HL-60 (cell line): ENCODE measurements at regions not wholly inside any gene's neighbourhood (a gene's known extent, or its start where the extent isn't known, plus 50 kb on each side); places are given as distances from the start of the nearest gene placed in this dataset.

ENCODE experiments used
- DNase-seq, 2 experiments: peaks; one replicate each; pipeline ENCODE4 v3.0.0-alpha.2; 2010 to 2020; ENCODE audit warnings: low read depth in 1 of 2, low spot score in 1 of 2
- H3K27ac ChIP-seq: fragments of 250-450 bp; sonication (Bioruptor Pico); replicated peaks from 2 replicates; pipeline ENCODE4 v1.5.1; 2020; ENCODE audit warnings: mild to moderate bottlenecking, moderate library complexity
- H3K27me3 ChIP-seq: fragments of 250-450 bp; sonication (Bioruptor Pico); 2 replicates; pipeline ENCODE4 v1.5.1; 2021; ENCODE audit warnings: mild to moderate bottlenecking, moderate library complexity; ENCODE audit not compliant: insufficient read depth, poor library complexity, severe bottlenecking
- H3K4me3 ChIP-seq: replicated peaks from 2 replicates; pipeline ENCODE4 v1.5.1; 2011; ENCODE audit warnings: mild to moderate bottlenecking, control low read depth, low read length; ENCODE audit not compliant: insufficient read depth
- GABPA ChIP-seq: IDR thresholded peaks from 2 replicates; pipeline ENCODE4 v1.6.1; 2012; ENCODE audit warnings: low read depth
- POLR2AphosphoS5 ChIP-seq: IDR thresholded peaks from 2 replicates; pipeline ENCODE4 v1.6.1; 2012; ENCODE audit warnings: low read depth
- SPI1 ChIP-seq: IDR thresholded peaks from 2 replicates; pipeline ENCODE4 v1.6.1; 2012; ENCODE audit warnings: low read depth, mild to moderate bottlenecking, borderline replicate concordance
- TF ChIP-seq, protein P1 (sequence below): IDR thresholded peaks from 2 replicates; pipeline ENCODE4 v1.6.1; 2012; ENCODE audit warnings: low read depth; ENCODE audit not compliant: insufficient replicate concordance
- TF ChIP-seq, protein P2 (sequence below): IDR thresholded peaks from one replicate; pipeline ENCODE4 v1.5.1; 2011; ENCODE audit warnings: low read length, control low read depth, inconsistent platforms; ENCODE audit not compliant: insufficient read depth

DNA sequence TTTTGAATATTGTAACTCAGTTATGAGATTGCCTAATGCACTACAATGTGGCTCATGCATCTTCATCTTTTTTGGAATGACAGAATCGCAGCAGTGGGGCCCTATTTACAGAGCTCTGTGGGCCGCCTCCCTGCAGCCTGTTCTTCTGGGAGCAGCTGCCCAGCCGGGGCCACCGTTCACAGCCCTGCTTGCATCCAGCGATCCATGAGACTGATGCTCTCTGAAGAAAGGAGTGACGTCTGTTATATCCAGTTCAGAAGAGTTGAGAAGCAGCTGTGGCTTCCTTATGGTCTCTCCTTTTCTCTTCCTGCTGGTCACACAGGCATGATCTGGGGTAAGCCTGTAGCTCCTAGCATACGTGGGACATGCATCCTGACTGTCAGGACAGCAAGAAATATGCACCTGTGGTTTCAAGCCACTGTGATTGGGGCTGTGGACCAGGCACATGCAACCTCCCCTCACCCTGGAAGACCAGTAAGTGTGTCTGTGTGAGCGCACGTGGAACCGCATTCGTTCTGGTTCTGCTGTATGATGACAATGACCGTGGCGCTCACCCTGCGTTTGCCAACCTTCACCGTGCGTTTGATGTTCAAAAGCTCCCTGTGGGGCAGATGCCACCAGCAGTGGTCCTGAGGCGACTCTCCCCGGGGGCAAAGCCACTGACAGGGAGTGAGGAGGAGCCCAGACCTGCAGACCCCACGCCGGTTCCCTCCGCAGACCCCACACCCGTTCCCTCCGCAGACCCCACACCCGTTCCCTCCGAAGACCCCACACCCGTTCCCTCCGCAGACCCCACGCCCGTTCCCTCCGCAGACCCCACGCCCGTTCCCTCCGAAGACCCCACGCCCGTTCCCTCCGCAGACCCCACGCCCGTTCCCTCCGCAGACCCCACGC is 189.8 kb downstream of the TMEM18 start:
- no peaks in the 10 kb centered on the region for H3K27me3 ChIP-seq
- H3K4me3 ChIP-seq = no peak overlapping the region
- no peak for DNase-seq
- TF ChIP-seq GABPA = no peak
- TF ChIP-seq, protein P1, sequence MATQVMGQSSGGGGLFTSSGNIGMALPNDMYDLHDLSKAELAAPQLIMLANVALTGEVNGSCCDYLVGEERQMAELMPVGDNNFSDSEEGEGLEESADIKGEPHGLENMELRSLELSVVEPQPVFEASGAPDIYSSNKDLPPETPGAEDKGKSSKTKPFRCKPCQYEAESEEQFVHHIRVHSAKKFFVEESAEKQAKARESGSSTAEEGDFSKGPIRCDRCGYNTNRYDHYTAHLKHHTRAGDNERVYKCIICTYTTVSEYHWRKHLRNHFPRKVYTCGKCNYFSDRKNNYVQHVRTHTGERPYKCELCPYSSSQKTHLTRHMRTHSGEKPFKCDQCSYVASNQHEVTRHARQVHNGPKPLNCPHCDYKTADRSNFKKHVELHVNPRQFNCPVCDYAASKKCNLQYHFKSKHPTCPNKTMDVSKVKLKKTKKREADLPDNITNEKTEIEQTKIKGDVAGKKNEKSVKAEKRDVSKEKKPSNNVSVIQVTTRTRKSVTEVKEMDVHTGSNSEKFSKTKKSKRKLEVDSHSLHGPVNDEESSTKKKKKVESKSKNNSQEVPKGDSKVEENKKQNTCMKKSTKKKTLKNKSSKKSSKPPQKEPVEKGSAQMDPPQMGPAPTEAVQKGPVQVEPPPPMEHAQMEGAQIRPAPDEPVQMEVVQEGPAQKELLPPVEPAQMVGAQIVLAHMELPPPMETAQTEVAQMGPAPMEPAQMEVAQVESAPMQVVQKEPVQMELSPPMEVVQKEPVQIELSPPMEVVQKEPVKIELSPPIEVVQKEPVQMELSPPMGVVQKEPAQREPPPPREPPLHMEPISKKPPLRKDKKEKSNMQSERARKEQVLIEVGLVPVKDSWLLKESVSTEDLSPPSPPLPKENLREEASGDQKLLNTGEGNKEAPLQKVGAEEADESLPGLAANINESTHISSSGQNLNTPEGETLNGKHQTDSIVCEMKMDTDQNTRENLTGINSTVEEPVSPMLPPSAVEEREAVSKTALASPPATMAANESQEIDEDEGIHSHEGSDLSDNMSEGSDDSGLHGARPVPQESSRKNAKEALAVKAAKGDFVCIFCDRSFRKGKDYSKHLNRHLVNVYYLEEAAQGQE = no peak
- TF ChIP-seq, protein P2, sequence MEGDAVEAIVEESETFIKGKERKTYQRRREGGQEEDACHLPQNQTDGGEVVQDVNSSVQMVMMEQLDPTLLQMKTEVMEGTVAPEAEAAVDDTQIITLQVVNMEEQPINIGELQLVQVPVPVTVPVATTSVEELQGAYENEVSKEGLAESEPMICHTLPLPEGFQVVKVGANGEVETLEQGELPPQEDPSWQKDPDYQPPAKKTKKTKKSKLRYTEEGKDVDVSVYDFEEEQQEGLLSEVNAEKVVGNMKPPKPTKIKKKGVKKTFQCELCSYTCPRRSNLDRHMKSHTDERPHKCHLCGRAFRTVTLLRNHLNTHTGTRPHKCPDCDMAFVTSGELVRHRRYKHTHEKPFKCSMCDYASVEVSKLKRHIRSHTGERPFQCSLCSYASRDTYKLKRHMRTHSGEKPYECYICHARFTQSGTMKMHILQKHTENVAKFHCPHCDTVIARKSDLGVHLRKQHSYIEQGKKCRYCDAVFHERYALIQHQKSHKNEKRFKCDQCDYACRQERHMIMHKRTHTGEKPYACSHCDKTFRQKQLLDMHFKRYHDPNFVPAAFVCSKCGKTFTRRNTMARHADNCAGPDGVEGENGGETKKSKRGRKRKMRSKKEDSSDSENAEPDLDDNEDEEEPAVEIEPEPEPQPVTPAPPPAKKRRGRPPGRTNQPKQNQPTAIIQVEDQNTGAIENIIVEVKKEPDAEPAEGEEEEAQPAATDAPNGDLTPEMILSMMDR = no peak
- H3K27ac ChIP-seq = no peak overlapping the region

DNA sequence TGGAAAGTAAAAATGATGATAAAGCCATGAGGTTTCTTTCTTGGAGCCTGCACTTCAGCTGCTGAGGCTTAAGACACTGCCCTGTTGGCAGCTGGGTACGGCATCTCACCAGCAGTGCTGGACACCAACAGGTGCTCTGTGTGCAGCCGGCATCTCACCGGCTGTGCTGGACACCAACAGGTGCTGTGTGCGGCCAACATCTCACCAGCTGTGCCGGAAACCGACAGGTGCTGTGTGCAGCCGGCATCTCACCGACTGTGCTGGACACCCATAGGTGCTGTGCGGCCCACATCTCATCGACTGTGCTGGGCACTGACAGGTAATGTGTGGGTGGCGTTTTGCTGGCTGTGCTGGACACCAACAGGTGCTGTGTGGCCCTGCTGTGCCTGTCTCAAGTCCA is 190.8 kb downstream of the TMEM18 start:
- Histone ChIP-seq H3K4me3 (no peak overlapping the region), H3K27me3 (no peaks in the 10 kb centered on the region), H3K27ac (no peak overlapping the region)
- TF ChIP-seq, protein P1 = no peak
- TF ChIP-seq SPI1 (no peak), GABPA (no peak), POLR2AphosphoS5 (no peak)
- TF ChIP-seq, protein P2 = no peak
- DNase-seq = no peak

DNA sequence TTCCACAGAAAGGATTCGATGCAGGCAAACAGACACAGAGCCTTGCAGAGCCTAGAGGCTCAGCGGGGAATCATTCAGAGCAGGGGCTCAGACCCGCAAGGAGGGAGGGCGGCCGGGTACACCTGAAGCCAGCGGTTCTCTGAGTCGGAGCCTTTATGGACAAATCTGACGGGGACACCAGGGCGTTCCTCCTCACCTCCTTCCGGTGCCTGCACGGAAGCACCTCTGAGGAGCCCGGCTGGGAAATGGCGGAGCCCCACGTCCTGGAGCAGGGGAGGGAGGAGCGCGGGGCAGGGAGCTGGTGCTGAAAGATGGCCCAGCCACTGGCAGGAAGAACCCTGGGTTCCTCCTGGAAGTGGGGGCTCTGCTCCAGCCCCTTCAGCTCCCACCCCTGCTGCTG is 193.5 kb upstream of the ALKAL2 start:
- no peak overlapping the region for H3K4me3 ChIP-seq
- DNase-seq = no peak
- no peak overlapping the region for H3K27ac ChIP-seq
- no peak for TF ChIP-seq GABPA
- no peak for TF ChIP-seq POLR2AphosphoS5
- TF ChIP-seq, protein P2 = no peak
- no peak for TF ChIP-seq SPI1
- TF ChIP-seq, protein P1 = no peak
- no peaks in the 10 kb centered on the region for H3K27me3 ChIP-seq
